ENCODE measurements at regions not wholly inside any gene's neighbourhood (a gene's known extent, or its start where the extent isn't known, plus 50 kb on each side); places are given as distances from the start of the nearest gene placed in this dataset.

DNA sequence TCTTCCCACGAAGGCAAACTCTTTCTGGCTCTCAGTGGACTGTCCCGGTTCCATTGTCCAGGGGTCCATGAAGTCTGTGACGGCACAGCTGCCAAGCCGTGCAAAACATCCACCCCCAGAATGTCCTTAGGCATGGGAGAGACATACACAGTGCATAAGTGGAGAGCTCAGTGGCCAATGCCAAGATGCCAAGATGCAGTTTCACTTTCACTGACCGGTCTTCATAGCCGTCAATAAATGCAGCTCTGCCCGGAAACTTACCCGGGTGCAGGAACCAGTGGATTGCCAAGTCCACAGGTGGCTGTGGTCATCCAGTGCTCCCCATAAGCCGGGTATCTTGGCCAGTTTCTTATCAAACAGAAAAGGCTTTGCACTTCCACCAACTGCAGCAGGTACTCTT, 162.3 kb downstream of the PTCSC3 start:
- TF ChIP-seq, protein P1, sequence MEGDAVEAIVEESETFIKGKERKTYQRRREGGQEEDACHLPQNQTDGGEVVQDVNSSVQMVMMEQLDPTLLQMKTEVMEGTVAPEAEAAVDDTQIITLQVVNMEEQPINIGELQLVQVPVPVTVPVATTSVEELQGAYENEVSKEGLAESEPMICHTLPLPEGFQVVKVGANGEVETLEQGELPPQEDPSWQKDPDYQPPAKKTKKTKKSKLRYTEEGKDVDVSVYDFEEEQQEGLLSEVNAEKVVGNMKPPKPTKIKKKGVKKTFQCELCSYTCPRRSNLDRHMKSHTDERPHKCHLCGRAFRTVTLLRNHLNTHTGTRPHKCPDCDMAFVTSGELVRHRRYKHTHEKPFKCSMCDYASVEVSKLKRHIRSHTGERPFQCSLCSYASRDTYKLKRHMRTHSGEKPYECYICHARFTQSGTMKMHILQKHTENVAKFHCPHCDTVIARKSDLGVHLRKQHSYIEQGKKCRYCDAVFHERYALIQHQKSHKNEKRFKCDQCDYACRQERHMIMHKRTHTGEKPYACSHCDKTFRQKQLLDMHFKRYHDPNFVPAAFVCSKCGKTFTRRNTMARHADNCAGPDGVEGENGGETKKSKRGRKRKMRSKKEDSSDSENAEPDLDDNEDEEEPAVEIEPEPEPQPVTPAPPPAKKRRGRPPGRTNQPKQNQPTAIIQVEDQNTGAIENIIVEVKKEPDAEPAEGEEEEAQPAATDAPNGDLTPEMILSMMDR (conservative IDR thresholded peaks at IDR 0.05) = no peak
- no peak for TF ChIP-seq EZH2 (IDR thresholded peaks at IDR 0.05; ENCODE audit: low read depth)

All from PC-9 (cell line).